AG04450 (cell line): ENCODE measurements at regions not wholly inside any gene's neighbourhood (a gene's known extent, or its start where the extent isn't known, plus 50 kb on each side); places are given as distances from the start of the nearest gene placed in this dataset.

Experiments used
- CTCF ChIA-PET: fragments of 300-600, 350-600 bp; formaldehyde crosslinking; extraction: SDS; loops from one replicate; lab custom pipeline; 2022; ENCODE audit warnings: antibody characterized with exemption, inconsistent platforms; lab: Charles Lee
- POLR2A ChIA-PET: fragments of 350-600 bp; formaldehyde crosslinking; extraction: SDS; loops from one replicate; lab custom pipeline; 2021; ENCODE audit warnings: antibody characterized with exemption, inconsistent platforms; lab: Yijun Ruan, JAX
- DNase-seq: peaks from one replicate; pipeline ENCODE4 v3.0.0-alpha.2; 2011; ENCODE audit warnings: low read depth, low spot score
- H3K27ac ChIP-seq: one replicate; pipeline ENCODE4 v1.5.1; 2012; ENCODE audit warnings: low read depth, low read length, control low read depth
- H3K27me3 ChIP-seq: one replicate; pipeline ENCODE4 v1.6.0; 2012; ENCODE audit warnings: low read length; ENCODE audit not compliant: control insufficient read depth, insufficient read depth
- H3K4me3 ChIP-seq: 2 replicates; pipeline ENCODE4 v1.5.1; 2011; ENCODE audit warnings: mild to moderate bottlenecking, low read depth, low read length, control low read depth
- H3K9me3 ChIP-seq: 2 replicates; pipeline ENCODE4 v1.5.1; 2012; ENCODE audit warnings: low read length; ENCODE audit not compliant: control insufficient read depth, insufficient read depth
- TF ChIP-seq, protein P1 (sequence below): IDR thresholded peaks from 2 replicates; pipeline ENCODE4 v1.5.1; 2011; ENCODE audit warnings: low read depth, low read length, control low read depth, inconsistent platforms

GRCh38 chr16:86756882-86757703, 178.7 kb downstream of the FOXL1 start:
- TF ChIP-seq, protein P1, sequence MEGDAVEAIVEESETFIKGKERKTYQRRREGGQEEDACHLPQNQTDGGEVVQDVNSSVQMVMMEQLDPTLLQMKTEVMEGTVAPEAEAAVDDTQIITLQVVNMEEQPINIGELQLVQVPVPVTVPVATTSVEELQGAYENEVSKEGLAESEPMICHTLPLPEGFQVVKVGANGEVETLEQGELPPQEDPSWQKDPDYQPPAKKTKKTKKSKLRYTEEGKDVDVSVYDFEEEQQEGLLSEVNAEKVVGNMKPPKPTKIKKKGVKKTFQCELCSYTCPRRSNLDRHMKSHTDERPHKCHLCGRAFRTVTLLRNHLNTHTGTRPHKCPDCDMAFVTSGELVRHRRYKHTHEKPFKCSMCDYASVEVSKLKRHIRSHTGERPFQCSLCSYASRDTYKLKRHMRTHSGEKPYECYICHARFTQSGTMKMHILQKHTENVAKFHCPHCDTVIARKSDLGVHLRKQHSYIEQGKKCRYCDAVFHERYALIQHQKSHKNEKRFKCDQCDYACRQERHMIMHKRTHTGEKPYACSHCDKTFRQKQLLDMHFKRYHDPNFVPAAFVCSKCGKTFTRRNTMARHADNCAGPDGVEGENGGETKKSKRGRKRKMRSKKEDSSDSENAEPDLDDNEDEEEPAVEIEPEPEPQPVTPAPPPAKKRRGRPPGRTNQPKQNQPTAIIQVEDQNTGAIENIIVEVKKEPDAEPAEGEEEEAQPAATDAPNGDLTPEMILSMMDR = no peak
- ChIA-PET POLR2A (no interaction called here), CTCF (no interaction called here)
- H3K4me3 ChIP-seq = no peak overlapping the region
- no peaks in the 10 kb centered on the region for H3K27me3 ChIP-seq
- no peak overlapping the region for H3K27ac ChIP-seq
- no peak for DNase-seq
- H3K9me3 ChIP-seq = no peaks in the 10 kb centered on the region; the same call in 1 of the 2 replicates

- H3K27me3 ChIP-seq = peaks cover 2% of the 10 kb centered on the region
- no peak overlapping the region for H3K27ac ChIP-seq
- no peak for DNase-seq
- ChIA-PET CTCF (no interaction called here), POLR2A (no interaction called here)
- H3K4me3 ChIP-seq = no peak overlapping the region
- H3K9me3 ChIP-seq = no peaks in the 10 kb centered on the region; the same call in 1 of the 2 replicates
- TF ChIP-seq, protein P1 = no peak
Observed at GRCh38 chr16:86757704-86758040, 179.3 kb downstream of the FOXL1 start.

- H3K27ac ChIP-seq = no peak overlapping the region
- H3K4me3 ChIP-seq = no peak overlapping the region
- H3K9me3 ChIP-seq = no peaks in the 10 kb centered on the region; the same call in 1 of the 2 replicates
- ChIA-PET POLR2A (no interaction called here), CTCF (interaction anchor here (0.6 to 1.2 kb wide), 2 partner anchors 9 to 174 kb away, joined by 3 to 4 read pairs; no protein-coding TSS in a partner anchor)
- TF ChIP-seq, protein P1 = no peak
- no peak for DNase-seq
- H3K27me3 ChIP-seq = peaks cover 2% of the 10 kb centered on the region
Observed at GRCh38 chr16:86758932-86759331, 180.6 kb downstream of the FOXL1 start.

DNA sequence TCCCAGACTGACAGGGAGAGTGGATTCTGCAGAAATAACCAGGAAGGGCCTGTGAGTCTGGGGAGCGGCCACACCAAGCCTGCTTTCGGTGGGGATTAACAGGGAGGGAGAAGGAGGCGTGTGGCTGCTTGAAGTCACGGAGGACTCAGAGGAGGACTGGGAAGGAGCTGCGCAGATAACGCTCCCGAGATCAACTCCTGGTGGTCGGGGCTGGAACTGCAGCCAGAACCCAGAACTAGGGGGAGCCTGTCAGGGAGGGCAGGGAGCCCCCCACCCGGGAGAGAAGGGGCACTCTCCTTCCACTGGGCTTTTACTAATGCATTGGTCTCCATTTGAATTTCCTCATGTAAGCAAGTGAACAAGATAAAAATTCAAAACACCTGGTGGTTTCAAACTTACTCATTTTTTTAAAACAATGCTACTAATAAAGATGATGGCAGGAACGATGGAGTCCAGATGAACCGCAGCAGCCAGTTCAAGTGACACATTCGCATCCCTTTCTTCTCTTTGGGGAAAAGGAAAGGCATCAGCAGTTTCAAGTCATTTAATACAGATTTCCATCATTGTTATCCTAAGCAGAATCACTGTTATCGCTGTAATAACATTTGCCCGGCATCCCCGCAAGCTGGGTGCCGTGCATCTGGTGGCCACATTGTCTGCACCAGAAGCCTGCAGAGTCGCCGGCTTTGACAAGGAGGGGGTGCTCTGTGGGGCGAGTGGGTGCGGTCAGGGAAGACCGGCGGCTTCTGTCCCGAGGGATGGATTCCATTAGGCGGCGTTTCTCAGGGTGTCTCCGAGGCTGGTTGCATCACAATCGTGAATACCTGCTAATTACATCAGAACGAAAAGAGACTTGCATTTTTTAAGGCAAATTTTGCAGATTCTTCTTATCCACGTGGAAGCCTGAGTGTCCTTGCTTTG, 183.0 kb downstream of the FOXL1 start:
- ChIA-PET CTCF (interaction anchor here (0.7 to 1.5 kb wide), 12 partner anchors 9 to 301 kb away, joined by 3 to 14 read pairs (median 4); no protein-coding TSS in a partner anchor), POLR2A (no interaction called here)
- Histone ChIP-seq H3K9me3 (no peaks in the 10 kb centered on the region; the same call in 1 of the 2 replicates), H3K27me3 (peaks cover 2% of the 10 kb centered on the region), H3K27ac (no peak overlapping the region), H3K4me3 (peak overlapping the region; percentile 13; the same call in 1 of the 2 replicates)
- TF ChIP-seq, protein P1 = peak; percentile 89
- no peak for DNase-seq
